ENCODE measurements at regions not wholly inside any gene's neighbourhood (a gene's known extent, or its start where the extent isn't known, plus 50 kb on each side); places are given as distances from the start of the nearest gene placed in this dataset.

- TF ChIP-seq, protein P1, sequence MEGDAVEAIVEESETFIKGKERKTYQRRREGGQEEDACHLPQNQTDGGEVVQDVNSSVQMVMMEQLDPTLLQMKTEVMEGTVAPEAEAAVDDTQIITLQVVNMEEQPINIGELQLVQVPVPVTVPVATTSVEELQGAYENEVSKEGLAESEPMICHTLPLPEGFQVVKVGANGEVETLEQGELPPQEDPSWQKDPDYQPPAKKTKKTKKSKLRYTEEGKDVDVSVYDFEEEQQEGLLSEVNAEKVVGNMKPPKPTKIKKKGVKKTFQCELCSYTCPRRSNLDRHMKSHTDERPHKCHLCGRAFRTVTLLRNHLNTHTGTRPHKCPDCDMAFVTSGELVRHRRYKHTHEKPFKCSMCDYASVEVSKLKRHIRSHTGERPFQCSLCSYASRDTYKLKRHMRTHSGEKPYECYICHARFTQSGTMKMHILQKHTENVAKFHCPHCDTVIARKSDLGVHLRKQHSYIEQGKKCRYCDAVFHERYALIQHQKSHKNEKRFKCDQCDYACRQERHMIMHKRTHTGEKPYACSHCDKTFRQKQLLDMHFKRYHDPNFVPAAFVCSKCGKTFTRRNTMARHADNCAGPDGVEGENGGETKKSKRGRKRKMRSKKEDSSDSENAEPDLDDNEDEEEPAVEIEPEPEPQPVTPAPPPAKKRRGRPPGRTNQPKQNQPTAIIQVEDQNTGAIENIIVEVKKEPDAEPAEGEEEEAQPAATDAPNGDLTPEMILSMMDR (IDR thresholded peaks at IDR 0.05): no peak
- TF ChIP-seq POLR2AphosphoS5 (IDR thresholded peaks at IDR 0.05): no peak
Observed at GRCh38 chr1:30514945-30515344, 208.4 kb downstream of the MATN1 start.

All from esophagus muscularis mucosa (tissue), 3 donors.